Skeletal muscle cell (primary cell): ENCODE measurements at regions not wholly inside any gene's neighbourhood (a gene's known extent, or its start where the extent isn't known, plus 50 kb on each side); places are given as distances from the start of the nearest gene placed in this dataset.
A peak's percentile ranks its signal among the peaks of the same experiment; 100 is the strongest.

Source experiments
- DNase-seq: peaks from one replicate; pipeline ENCODE4 v3.0.0-alpha.2; 2010; ENCODE audit warnings: low read depth
- H3K4me3 ChIP-seq: 2 replicates; pipeline ENCODE4 v1.5.1; 2011; ENCODE audit warnings: low read depth, mild to moderate bottlenecking, control low read depth, low read length, moderate library complexity

- no peak overlapping the region for H3K4me3 ChIP-seq
- DNase-seq, result no peak
Observed at GRCh38 chr1:13878021-13878420, 178.0 kb downstream of the PRDM2 start.

- DNase-seq, result no peak
- H3K4me3 ChIP-seq, result no peak overlapping the region
Observed at GRCh38 chr1:13878451-13878850, 178.5 kb downstream of the PRDM2 start.

- no peak for DNase-seq
- no peak overlapping the region for H3K4me3 ChIP-seq
Observed at GRCh38 chr1:13881385-13882088, 181.5 kb downstream of the PRDM2 start.

- DNase-seq, result no peak
- no peak overlapping the region for H3K4me3 ChIP-seq
Observed at GRCh38 chr1:13888351-13888986, 188.5 kb downstream of the PRDM2 start.

- H3K4me3 ChIP-seq, result no peak overlapping the region
- no peak for DNase-seq
Observed at GRCh38 chr1:13889495-13889894, 189.5 kb downstream of the PRDM2 start.

GRCh38 chr1:13890766-13891165 is 190.8 kb downstream of the PRDM2 start:
- no peak for DNase-seq
- no peak overlapping the region for H3K4me3 ChIP-seq

GRCh38 chr1:13892198-13892597 is 192.2 kb downstream of the PRDM2 start:
- no peak overlapping the region for H3K4me3 ChIP-seq
- DNase-seq, result no peak

- DNase-seq, result no peak
- H3K4me3 ChIP-seq, result peak overlapping the region; percentile 47
Observed at GRCh38 chr1:13892671-13893325, 192.8 kb downstream of the PRDM2 start.

- peak overlapping the region; percentile 47 for H3K4me3 ChIP-seq
Observed at GRCh38 chr1:13893409-13893821, 193.4 kb downstream of the PRDM2 start.

GRCh38 chr1:13896932-13897331 is 196.9 kb downstream of the PRDM2 start:
- H3K4me3 ChIP-seq, result no peak overlapping the region
- DNase-seq, result no peak

More at GRCh38 chr1:13893409-13893821, 193.4 kb downstream of the PRDM2 start:
- no peak for DNase-seq

- DNase-seq, result no peak
- no peak overlapping the region for H3K4me3 ChIP-seq
Observed at GRCh38 chr1:13898406-13898805, 198.4 kb downstream of the PRDM2 start.

- peak; percentile 73 for DNase-seq
- H3K4me3 ChIP-seq, result no peak overlapping the region
Observed at GRCh38 chr1:13899856-13900255, 199.9 kb downstream of the PRDM2 start.

GRCh38 chr1:13900583-13900982 is 200.6 kb downstream of the PRDM2 start:
- DNase-seq, result no peak
- no peak overlapping the region for H3K4me3 ChIP-seq

- H3K4me3 ChIP-seq, result no peak overlapping the region
- DNase-seq, result no peak
Observed at GRCh38 chr1:13901039-13901438, 201.1 kb downstream of the PRDM2 start.

- no peak overlapping the region for H3K4me3 ChIP-seq
- no peak for DNase-seq
Observed at GRCh38 chr1:13901597-13901996, 201.6 kb downstream of the PRDM2 start.

- no peak for DNase-seq
- no peak overlapping the region for H3K4me3 ChIP-seq
Observed at GRCh38 chr1:13908128-13908527, 208.1 kb downstream of the PRDM2 start.

- DNase-seq, result no peak
- H3K4me3 ChIP-seq, result no peak overlapping the region
Observed at GRCh38 chr1:13911697-13912619, 212.0 kb downstream of the PRDM2 start.

GRCh38 chr1:13913396-13913795 is 213.4 kb downstream of the PRDM2 start:
- H3K4me3 ChIP-seq, result no peak overlapping the region
- DNase-seq, result no peak

GRCh38 chr1:13916530-13916929 is 216.5 kb downstream of the PRDM2 start:
- DNase-seq, result no peak
- H3K4me3 ChIP-seq, result no peak overlapping the region

GRCh38 chr1:13917607-13918006 is 217.6 kb downstream of the PRDM2 start:
- no peak for DNase-seq
- no peak overlapping the region for H3K4me3 ChIP-seq
